HTR-8/SVneo (cell line): ENCODE measurements at regions not wholly inside any gene's neighbourhood (a gene's known extent, or its start where the extent isn't known, plus 50 kb on each side); places are given as distances from the start of the nearest gene placed in this dataset.

Experiments used
- DNase-seq: peaks from one replicate; pipeline ENCODE4 v3.0.0; 2011; ENCODE audit warnings: low spot score, mixed read lengths; ENCODE audit not compliant: insufficient read length
- FAIRE-seq: peaks from 2 replicates; lab custom pipeline; 2011; peaks lifted over from hg19 to GRCh38; lab: Jason Lieb, UNC

DNA sequence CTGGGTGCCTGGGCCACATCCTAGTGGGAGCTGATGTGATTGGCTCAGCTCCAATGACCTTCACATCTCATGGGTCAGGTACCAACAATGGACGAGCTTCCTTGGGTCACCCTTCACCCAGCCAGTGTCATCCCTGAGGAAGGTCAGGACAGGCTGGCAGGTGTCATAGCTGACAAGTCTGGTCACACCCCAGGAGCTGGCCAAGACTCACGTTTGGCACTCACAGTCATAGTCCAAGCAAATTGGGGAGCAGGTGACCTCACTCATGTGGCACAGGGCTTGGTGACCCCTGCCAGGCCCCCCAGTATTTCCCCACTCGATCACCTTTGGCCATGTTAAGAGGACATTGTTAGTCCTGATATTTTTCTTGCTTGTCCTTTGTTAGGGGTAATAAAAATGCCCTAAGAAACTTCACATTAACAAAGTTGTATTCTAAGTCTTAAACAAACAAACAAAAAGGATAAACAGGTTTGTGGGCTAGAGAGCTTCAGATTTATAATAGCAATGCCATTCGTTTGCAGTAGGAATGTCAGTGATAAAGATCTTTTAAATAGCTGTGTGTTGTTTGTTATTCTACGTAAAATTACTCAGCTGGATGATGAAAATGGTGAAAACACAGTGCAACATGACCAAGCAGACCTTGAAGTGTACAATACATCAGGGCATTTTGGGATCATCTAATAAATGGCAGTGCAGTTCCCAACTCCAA is 79.5 kb upstream of the POMGNT2 start:
- FAIRE-seq (peak; percentile 36), DNase-seq (no peak)

DNA sequence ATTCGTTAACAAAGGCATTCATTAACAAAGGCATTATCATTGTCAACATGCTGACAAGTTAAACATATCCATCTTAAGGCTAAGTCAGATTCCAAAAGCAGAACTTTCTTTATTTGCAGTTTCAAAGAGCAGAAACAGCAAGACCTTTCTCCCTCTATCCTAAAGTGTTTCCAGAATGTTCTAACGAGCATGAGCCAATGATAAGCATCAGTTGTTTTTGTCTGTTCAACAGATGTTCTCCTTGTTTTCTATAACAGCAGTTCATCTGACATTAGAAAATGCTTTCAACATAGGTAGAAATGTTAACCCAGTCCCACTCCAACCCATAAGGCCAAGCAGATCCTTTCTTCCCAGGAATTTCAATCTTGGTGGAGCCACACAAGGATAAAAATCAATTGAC is 77.6 kb upstream of the POMGNT2 start:
- no peak for DNase-seq
- FAIRE-seq, result no peak

- FAIRE-seq (no peak), DNase-seq (no peak)
Observed at GRCh38 chr3:43181202-43181821, 75.4 kb upstream of the POMGNT2 start.

- FAIRE-seq (no peak), DNase-seq (no peak)
Observed at GRCh38 chr3:43180694-43181093, 74.8 kb upstream of the POMGNT2 start.

DNA sequence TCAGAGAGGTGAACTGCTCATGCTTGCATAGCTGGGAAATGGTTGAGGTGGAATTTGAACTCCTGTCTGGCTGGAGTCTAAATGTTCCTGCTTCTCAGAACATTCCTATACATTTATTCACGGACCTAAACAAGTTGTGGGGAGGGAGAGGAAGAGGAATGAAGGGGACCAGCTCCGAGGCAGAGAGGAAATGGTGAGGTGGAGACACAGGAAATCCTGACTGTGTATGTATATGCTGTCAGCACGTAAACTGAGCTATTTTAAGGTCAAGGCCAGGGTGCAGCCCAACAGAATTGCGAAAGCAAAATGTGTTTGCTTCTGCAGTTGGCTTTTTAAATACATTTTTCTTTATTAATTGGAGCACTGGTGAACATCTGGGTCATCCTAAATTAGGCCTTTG is 74.1 kb upstream of the POMGNT2 start:
- peak; percentile 57 for DNase-seq

DNA sequence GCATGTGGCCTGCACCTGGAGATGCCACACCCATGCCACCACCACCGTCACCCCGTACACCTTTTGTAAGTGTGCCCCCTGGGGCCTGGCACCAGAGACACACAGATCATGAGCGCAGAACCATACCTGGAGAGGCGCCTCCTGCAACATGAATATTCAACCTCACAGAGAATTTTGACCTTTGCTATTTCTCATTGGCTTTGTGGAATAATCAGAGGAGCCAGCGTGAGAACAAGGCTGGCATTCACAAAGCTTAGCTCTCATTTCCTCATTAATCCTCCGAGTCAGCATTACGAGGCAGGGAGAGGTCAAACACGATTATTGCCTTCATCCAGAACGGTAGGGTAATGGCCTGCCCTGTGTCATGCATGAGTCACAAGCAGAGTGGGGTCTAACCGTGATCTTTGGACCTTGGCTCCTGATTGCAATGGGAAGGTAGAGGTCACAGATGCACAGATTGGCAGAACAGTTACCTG is 73.0 kb upstream of the POMGNT2 start:
- peak; percentile 60 for FAIRE-seq

More for the DNA sequence above, 74.1 kb upstream of the POMGNT2 start:
- peak; percentile 84 for FAIRE-seq

GRCh38 chr3:43177085-43177484 is 71.2 kb upstream of the POMGNT2 start:
- FAIRE-seq (no peak), DNase-seq (no peak)

More for the DNA sequence above, 73.0 kb upstream of the POMGNT2 start:
- DNase-seq, result no peak

DNA sequence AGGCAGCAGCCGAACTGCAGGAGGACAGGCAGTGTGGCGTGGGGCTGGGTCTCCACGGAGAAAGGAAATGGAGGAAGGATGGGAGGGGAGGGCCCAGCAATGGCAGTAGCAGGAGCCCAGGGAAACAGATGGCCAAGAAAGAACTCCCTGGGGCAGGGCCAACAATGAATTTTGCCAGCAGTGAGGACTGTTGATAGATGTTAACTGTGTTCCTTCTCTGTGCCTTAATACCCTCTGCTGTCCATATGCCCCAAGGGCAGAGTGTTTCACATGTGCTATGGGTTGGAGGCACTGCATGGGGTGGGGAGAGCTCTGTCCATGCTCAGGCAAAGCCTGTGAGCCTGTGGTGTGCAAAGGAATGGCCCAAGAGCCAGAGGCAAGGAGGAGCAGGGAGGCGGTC is 70.8 kb upstream of the POMGNT2 start:
- DNase-seq (no peak), FAIRE-seq (no peak)

DNA sequence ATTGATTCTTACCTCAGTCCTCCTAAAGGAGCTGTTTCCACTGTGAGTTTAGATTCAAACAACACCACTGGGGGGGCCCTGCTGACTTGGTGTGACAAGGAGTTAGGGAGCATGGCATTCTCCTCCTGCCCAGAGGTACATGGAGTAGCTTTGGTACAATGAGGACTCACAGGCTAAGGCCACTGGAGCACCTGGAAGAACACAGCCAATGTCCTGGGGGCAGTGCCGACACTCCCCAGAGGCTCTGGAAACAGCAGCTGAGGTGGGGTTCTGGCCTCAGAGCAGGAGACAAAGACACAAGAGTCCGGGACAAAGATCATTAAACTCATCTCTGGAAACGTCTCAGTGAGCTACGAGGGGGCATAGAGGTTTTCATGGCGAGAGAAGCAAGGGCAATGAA is 69.7 kb upstream of the POMGNT2 start:
- DNase-seq (no peak), FAIRE-seq (no peak)

DNA sequence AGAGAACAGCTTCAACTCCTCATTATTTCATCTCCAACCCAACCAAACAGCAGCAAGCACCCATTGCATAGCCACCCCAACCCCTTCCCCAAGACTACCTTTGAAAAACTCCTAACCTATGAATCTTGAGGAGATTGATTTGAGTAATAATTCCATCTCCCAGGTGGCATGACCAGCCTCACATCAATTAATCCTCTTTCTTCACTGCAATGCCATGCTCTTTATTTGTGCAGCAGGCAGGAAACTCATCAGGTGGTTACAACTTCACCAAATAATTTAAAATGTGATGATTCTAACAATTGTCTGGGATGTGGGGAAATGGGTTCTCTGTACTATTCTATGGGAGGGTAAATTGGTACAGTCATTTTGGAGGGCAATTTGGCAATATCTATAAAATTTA is 68.1 kb upstream of the POMGNT2 start:
- no peak for FAIRE-seq
- DNase-seq, result no peak

DNA sequence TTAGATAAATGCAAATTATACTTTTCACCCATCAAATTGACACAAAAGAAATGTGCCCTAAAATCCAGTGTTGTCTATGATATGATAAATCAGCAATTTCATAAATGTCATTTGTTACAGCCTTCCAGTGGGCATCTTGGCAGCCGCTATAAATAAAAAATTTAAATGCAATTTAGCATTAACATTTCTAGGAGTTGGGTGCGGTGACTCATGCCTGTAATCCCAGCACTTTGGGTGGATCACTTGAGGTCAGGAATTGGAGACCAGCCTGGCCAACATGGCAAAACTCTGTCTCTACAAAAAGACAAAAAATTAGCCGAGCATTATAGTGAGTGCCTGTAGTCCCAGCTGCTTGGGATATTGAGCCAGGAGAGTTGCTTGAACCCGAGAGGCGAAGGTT is 65.9 kb upstream of the POMGNT2 start:
- FAIRE-seq (no peak), DNase-seq (no peak)

- DNase-seq (no peak), FAIRE-seq (no peak)
Observed at GRCh38 chr3:43170553-43170952, 64.7 kb upstream of the POMGNT2 start.

DNA sequence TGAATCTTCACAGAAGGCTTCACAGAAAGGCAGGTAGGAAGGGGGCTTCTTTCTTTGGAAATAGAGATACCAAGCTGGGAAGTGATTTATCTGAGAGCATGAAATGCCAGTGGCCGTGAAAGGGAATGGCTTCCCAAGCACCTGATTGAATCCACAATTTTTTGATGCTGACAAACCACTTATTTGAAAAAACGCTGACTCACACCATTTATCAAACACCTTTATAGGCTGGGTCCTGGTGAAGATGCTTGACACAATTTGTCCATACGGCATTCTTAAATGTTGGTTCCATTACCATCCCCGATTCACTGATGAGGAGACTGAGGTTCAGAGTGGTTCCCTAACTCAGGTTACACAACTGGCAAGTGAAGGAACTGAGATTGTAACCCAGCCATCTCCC is 64.1 kb upstream of the POMGNT2 start:
- DNase-seq, result no peak
- no peak for FAIRE-seq

DNA sequence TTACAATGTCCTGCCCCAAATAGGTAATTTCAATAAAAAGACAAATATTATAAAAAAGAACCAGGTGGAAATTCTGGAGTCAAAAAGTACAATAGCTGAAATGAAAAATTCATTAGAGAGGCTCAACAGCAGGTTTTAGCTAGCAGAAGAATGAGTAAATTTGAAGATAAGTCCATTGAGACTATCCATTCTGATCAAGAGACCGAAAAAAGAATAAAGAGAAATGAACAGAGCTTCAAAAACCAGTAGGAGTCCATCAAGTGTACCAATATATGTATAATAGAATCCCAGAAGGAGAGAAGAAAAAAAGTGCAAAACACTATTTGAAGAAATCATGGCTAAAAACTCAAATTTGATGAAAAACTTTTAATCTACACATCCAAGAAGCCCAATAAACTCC is 60.5 kb upstream of the POMGNT2 start:
- no peak for FAIRE-seq
- DNase-seq, result no peak

DNA sequence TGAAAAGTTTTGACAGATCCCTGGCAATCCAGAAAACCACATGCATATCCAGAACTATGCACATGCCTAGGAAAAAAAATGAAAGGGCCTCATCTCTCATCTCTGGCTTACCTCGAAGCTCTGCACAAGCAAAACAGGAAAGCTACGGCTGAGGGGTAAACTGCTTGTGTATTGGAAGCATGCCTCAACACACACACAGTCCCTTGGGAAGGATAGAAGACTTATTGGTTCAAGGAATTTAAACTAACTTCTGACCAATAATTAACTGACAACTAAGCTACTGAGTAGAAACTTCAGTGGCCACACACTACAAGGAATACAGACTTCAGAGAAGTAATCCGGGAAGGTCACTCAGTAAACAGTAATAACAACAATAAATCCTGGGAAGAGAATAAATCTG is 59.9 kb upstream of the POMGNT2 start:
- FAIRE-seq, result no peak

DNA sequence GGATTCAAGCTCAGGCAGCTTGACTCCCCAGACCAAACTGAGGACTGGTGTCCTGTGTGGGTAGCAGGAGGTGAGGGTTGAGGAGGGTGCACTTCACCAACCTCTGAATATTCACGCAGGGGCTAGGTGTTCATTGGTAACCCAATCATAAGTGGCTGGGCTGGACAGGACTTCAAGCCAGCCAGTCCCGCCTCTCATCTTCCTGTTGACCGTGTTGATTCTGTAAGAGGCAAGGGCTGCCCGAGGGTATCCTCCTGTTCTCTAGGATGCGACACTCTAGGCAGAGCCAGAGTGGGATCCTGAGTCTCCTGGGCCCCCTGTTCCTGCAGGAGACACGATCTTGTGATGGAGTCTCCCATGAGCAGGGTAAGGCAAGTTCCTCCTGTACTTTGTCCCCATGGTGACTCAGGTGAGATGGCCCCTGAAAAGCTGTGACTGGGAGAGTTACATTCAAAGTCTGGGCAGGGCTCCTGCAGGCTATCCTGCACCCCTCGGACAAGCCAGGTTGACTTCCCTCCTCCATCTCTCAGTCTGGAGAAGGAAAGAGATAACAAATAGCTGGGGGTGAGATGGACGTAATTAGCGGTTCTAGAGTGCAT is 58.1 kb upstream of the POMGNT2 start:
- DNase-seq (no peak), FAIRE-seq (no peak)

More for the DNA sequence above, 59.9 kb upstream of the POMGNT2 start:
- DNase-seq, result no peak

DNA sequence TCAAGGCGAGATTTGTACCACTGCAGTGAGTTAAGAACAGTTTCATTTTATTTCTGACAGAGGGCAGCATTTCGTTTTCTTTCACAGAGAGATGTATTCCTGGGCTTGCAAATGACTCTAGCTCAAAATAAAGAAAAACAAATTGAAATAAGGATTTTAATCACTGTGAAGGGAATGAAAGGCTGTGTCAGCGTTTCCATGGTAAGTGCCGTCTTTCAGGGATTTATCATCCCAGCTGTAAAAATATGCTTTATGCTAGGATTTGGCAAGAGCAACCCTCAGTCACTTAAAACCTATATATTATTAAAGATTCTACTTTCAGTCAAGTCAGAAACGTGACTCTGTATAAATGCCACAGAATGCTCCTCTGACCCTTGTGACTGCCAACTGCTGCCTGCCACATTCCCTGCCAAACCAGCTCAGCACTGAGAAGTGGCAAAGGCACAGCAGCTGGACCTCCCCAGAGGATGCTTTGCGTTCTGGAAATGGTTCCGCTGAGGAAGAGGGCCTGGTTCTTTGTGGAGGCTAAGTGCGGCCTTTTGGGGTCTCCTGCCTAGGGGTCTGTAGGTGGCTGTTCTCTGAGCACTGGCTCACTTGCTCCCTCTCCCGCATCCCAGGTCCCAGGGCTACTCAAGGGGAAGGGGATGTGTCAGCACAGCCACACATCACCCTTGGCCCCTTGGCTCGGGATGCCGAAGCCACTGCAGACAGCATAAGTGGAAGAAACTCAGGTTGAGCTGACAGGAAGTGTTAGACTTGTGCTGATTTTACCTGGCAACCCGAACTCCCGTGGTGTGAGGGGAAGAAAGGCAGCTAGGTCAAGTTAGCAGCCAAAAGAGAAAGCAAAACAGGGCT is 56.6 kb upstream of the POMGNT2 start:
- DNase-seq (peak; percentile 49), FAIRE-seq (peak; percentile 9)

- DNase-seq, result no peak
Observed at GRCh38 chr3:43161684-43162229, 55.9 kb upstream of the POMGNT2 start.

GRCh38 chr3:43160664-43161063 is 54.8 kb upstream of the POMGNT2 start:
- DNase-seq (no peak), FAIRE-seq (no peak)

More at GRCh38 chr3:43161684-43162229, 55.9 kb upstream of the POMGNT2 start:
- no peak for FAIRE-seq

DNA sequence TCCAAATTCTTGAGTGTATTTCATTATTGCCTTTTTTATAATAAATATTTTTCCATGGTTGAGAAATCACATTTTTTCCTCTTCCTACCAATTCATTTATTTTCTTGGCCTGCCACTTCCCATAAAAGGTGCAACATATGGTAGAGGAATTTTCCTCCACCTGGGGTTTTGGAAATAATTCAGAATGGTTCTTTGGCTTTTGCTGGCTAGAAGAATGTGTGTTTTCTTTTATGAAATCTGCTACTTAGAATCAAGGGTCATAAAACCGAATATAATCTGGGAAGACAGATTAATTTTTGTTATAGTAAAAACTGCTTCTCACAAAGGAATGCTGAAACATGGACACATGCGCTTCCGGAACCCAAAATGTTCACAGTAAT is 54.0 kb upstream of the POMGNT2 start:
- FAIRE-seq (no peak), DNase-seq (no peak)
